BLaER1 treated with 17β-estradiol and CSF1 and Interleukin-3, amounts not matched to agents 10 nM and 100 nM (cell line): ENCODE measurements at regions not wholly inside any gene's neighbourhood (a gene's known extent, or its start where the extent isn't known, plus 50 kb on each side); places are given as distances from the start of the nearest gene placed in this dataset.

Experiments used
- H3K27ac ChIP-seq, 11 experiments: shearing (Covaris generic); formaldehyde crosslinking; 2 replicates each; pipeline ENCODE4 v1.8.1; 2022
- H3K27me3 ChIP-seq, 11 experiments: shearing (Covaris generic); formaldehyde crosslinking; 2 replicates each; pipeline ENCODE4 v1.8.1; 2022
- H3K36me3 ChIP-seq, 11 experiments: shearing (Covaris generic); formaldehyde crosslinking; 2 replicates each; pipeline ENCODE4 v1.8.1; 2022
- H3K4me1 ChIP-seq, 10 experiments: shearing (Covaris generic); formaldehyde crosslinking; 2 replicates each; pipeline ENCODE4 v1.8.1; 2022
- H3K4me2 ChIP-seq, 11 experiments: shearing (Covaris generic); formaldehyde crosslinking; 2 replicates each; pipeline ENCODE4 v1.8.1; 2022
- H3K4me3 ChIP-seq, 10 experiments: shearing (Covaris generic); formaldehyde crosslinking; 2 replicates each; pipeline ENCODE4 v1.8.1; 2022
- H3K9ac ChIP-seq, 11 experiments: shearing (Covaris generic); formaldehyde crosslinking; 2 replicates each; pipeline ENCODE4 v1.8.1; 2022
- H3K9me3 ChIP-seq, 11 experiments: shearing (Covaris generic); formaldehyde crosslinking; replicated peaks in 1 of 11; 2 replicates each; pipeline ENCODE4 v1.8.1; 2022
- H4K20me1 ChIP-seq, 11 experiments: shearing (Covaris generic); formaldehyde crosslinking; 2 replicates each; pipeline ENCODE4 v1.8.1; 2022
- Cebpa-rat ChIP-seq, 11 experiments: shearing (Covaris generic); IDR thresholded peaks; 2 replicates each; pipeline ENCODE4 v1.8.1; 2022

GRCh38 chr5:143761663-143762062 is 50.3 kb upstream of the HMHB1 start:
- Histone ChIP-seq H3K36me3 (no peaks in the 10 kb centered on the region), H3K27ac (no peak overlapping the region), H3K4me1 (no peaks in the 10 kb centered on the region), H4K20me1 (no peaks in the 10 kb centered on the region), H3K4me3 (no peak overlapping the region), H3K27me3 (no peaks in the 10 kb centered on the region), H3K9ac (no peak overlapping the region), H3K9me3 (no peaks in the 10 kb centered on the region), H3K4me2 (no peak overlapping the region)
- TF ChIP-seq Cebpa-rat (IDR thresholded peaks at IDR 0.05): no peak

- Histone ChIP-seq H3K4me2 (no peak overlapping the region), H3K4me1 (no peaks in the 10 kb centered on the region), H3K36me3 (no peaks in the 10 kb centered on the region), H3K27me3 (no peaks in the 10 kb centered on the region), H4K20me1 (no peaks in the 10 kb centered on the region), H3K9ac (no peak overlapping the region), H3K9me3 (no peaks in the 10 kb centered on the region), H3K27ac (no peak overlapping the region), H3K4me3 (no peak overlapping the region)
- no peak for TF ChIP-seq Cebpa-rat (IDR thresholded peaks at IDR 0.05)
These were observed 51.2 kb upstream of the HMHB1 start for GRCh38 chr5:143760755-143761154.

GRCh38 chr5:143760131-143760505 is 51.8 kb upstream of the HMHB1 start:
- no peak overlapping the region for H3K4me3 ChIP-seq
- H4K20me1 ChIP-seq: no peaks in the 10 kb centered on the region
- H3K27ac ChIP-seq: no peak overlapping the region
- no peak overlapping the region for H3K9ac ChIP-seq
- no peaks in the 10 kb centered on the region for H3K36me3 ChIP-seq
- H3K4me1 ChIP-seq: no peaks in the 10 kb centered on the region
- H3K4me2 ChIP-seq: no peak overlapping the region
- H3K9me3 ChIP-seq: no peaks in the 10 kb centered on the region
- no peak for TF ChIP-seq Cebpa-rat (IDR thresholded peaks at IDR 0.05)
- H3K27me3 ChIP-seq: no peaks in the 10 kb centered on the region

DNA sequence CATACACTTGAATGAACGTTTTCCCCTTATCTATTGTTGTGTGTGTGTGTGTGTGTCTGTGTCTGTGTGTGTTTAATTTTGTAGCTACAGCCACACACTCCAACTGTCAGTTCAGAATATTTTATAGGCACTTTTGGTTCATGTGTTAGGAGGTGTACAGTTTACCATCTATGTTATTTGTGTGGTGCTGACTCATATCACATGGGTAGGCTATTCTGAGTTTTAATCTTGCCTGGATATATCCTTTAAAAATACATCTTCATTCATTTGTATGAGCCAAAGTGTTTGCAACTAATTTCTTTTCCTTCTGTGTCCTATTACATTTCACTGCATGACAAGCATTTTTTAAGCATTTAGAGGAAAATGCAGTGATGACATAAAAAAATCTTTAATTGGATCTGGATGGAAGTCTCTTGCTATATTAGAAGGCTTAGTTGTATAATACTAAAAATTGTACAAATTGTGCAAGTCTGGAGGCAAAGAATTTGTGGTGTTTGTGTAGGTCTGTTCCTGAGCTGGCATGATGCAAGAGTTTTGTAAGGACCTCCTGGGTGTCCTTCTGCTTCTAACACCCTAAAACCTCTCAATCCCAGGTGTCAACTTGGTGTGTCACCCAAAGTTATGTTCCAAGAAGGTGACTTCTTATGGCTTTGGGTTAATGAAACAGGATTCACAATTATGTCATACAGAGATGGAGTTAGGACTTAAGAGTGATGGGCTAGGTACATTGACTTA is 52.4 kb upstream of the HMHB1 start:
- Histone ChIP-seq H3K9ac (no peak overlapping the region), H3K4me1 (no peaks in the 10 kb centered on the region), H4K20me1 (no peaks in the 10 kb centered on the region), H3K4me3 (no peak overlapping the region), H3K4me2 (no peak overlapping the region), H3K27me3 (no peaks in the 10 kb centered on the region), H3K36me3 (no peaks in the 10 kb centered on the region), H3K9me3 (no peaks in the 10 kb centered on the region), H3K27ac (no peak overlapping the region)
- no peak for TF ChIP-seq Cebpa-rat (IDR thresholded peaks at IDR 0.05)

DNA sequence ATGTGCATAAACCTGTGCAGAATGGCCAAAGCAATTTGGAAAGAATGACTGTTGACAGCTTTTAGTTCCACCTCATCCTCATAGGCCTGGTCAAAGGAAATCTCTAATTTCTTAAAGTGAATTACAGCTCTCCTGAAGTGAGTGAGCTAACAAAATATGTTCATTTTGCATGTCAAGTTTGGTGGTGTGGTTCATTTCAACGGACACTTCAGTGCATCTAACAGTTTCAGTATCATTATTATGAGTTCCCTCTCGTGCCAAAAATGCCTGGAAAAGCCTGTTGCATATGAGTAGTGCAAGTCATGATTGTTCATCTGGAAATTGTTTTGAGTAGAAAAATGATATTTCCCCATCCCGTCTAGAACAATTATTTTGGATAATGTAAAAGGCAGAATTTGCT is 53.2 kb upstream of the HMHB1 start:
- H3K36me3 ChIP-seq: no peaks in the 10 kb centered on the region
- H3K27ac ChIP-seq: no peak overlapping the region
- no peak overlapping the region for H3K4me3 ChIP-seq
- TF ChIP-seq Cebpa-rat (IDR thresholded peaks at IDR 0.05): no peak
- H3K4me2 ChIP-seq: no peak overlapping the region
- no peaks in the 10 kb centered on the region for H3K27me3 ChIP-seq
- H3K9me3 ChIP-seq: no peaks in the 10 kb centered on the region
- no peak overlapping the region for H3K9ac ChIP-seq
- no peaks in the 10 kb centered on the region for H3K4me1 ChIP-seq
- no peaks in the 10 kb centered on the region for H4K20me1 ChIP-seq

GRCh38 chr5:143758015-143758414 is 53.9 kb upstream of the HMHB1 start:
- H3K36me3 ChIP-seq: no peaks in the 10 kb centered on the region
- no peak overlapping the region for H3K4me2 ChIP-seq
- H3K9me3 ChIP-seq: no peaks in the 10 kb centered on the region
- no peaks in the 10 kb centered on the region for H3K27me3 ChIP-seq
- no peaks in the 10 kb centered on the region for H3K4me1 ChIP-seq
- no peak overlapping the region for H3K9ac ChIP-seq
- no peak for TF ChIP-seq Cebpa-rat (IDR thresholded peaks at IDR 0.05)
- H4K20me1 ChIP-seq: no peaks in the 10 kb centered on the region
- no peak overlapping the region for H3K27ac ChIP-seq
- no peak overlapping the region for H3K4me3 ChIP-seq

DNA sequence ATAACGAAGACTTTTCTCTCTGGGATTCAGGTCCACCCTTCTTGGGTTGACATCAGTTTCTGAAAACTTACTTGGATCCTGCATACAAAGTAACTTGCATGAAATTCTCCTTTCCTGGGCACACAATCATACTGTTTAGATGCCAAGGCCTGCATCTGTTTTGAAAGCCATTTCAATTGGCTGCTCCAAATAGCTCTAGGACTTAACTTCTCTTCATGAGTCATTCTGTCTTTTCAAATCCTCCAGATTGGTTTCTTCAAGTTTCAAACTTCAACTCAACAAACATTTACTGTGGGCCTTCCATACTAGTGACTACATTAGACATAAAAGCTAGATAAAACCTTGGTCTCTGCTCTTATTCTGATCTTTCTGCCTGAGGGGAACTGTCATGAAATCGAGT is 54.8 kb upstream of the HMHB1 start:
- Histone ChIP-seq H3K9ac (no peak overlapping the region), H3K4me2 (no peak overlapping the region), H3K36me3 (no peaks in the 10 kb centered on the region), H3K4me1 (no peaks in the 10 kb centered on the region), H4K20me1 (no peaks in the 10 kb centered on the region), H3K27ac (no peak overlapping the region), H3K4me3 (no peak overlapping the region), H3K27me3 (no peaks in the 10 kb centered on the region), H3K9me3 (no peaks in the 10 kb centered on the region)
- TF ChIP-seq Cebpa-rat (IDR thresholded peaks at IDR 0.05): no peak

- Histone ChIP-seq H3K27me3 (no peaks in the 10 kb centered on the region), H3K4me2 (no peak overlapping the region), H3K9ac (no peak overlapping the region), H3K36me3 (no peaks in the 10 kb centered on the region), H3K27ac (no peak overlapping the region), H3K9me3 (peaks cover 0 to 3% (median 0%) of the 10 kb centered on the region in 11 experiments; a peak in 1 of 22 replicates), H3K4me1 (peaks cover 0 to 4% (median 0%) of the 10 kb centered on the region in 10 experiments; a peak in 1 of 20 replicates), H3K4me3 (no peak overlapping the region), H4K20me1 (no peaks in the 10 kb centered on the region)
- TF ChIP-seq Cebpa-rat (IDR thresholded peaks at IDR 0.05): no peak
These were observed 56.0 kb upstream of the HMHB1 start for GRCh38 chr5:143755966-143756365.

- Histone ChIP-seq H3K4me3 (no peak overlapping the region), H3K4me2 (no peak overlapping the region), H3K27me3 (no peaks in the 10 kb centered on the region), H3K9me3 (peaks cover 0 to 4% (median 0%) of the 10 kb centered on the region in 11 experiments; a peak in 2 of 22 replicates), H3K27ac (no peak overlapping the region), H3K9ac (no peak overlapping the region), H3K36me3 (no peaks in the 10 kb centered on the region), H3K4me1 (peaks cover 0 to 4% (median 0%) of the 10 kb centered on the region in 10 experiments; a peak in 1 of 20 replicates), H4K20me1 (no peaks in the 10 kb centered on the region)
- TF ChIP-seq Cebpa-rat (IDR thresholded peaks at IDR 0.05): no peak
These were observed 59.7 kb upstream of the HMHB1 start for GRCh38 chr5:143752165-143752850.

DNA sequence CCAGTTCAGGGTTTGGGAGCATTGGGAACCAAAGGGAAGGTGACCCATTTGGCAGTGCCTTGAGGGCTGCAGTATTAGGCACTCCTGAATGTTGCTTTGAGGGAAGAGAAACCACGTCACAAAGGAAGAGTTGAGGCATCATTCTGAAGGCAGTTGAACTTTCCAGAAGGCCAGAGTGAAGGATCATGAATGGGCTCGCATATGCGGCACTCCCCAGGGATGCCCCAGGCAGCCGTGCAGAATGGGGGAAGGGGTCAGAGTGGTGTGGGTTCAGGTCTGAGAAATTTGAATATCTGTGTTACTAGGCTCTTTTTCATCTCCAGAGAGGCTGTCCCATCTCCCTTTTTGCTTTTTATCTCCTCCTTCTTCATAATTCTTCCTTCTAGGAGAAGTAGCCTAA is 60.6 kb upstream of the HMHB1 start:
- Histone ChIP-seq H3K9ac (no peak overlapping the region), H3K9me3 (peaks cover 0 to 4% (median 0%) of the 10 kb centered on the region in 11 experiments; a peak in 2 of 22 replicates), H3K4me1 (peaks cover 0 to 4% (median 0%) of the 10 kb centered on the region in 10 experiments; a peak in 1 of 20 replicates), H4K20me1 (no peaks in the 10 kb centered on the region), H3K4me3 (no peak overlapping the region), H3K4me2 (peak overlapping the region in 1 of 11 experiments; percentile 4; a peak in 1 of 22 replicates), H3K27ac (no peak overlapping the region), H3K27me3 (no peaks in the 10 kb centered on the region), H3K36me3 (no peaks in the 10 kb centered on the region)
- TF ChIP-seq Cebpa-rat (IDR thresholded peaks at IDR 0.05): no peak
